ENCODE measurements at regions not wholly inside any gene's neighbourhood (a gene's known extent, or its start where the extent isn't known, plus 50 kb on each side); places are given as distances from the start of the nearest gene placed in this dataset.
"Not testable (repeated sequence)": the region's sequence is repeated elsewhere in the genome, so short reads cannot be mapped to it uniquely, and the experiment has no call there.

DNA sequence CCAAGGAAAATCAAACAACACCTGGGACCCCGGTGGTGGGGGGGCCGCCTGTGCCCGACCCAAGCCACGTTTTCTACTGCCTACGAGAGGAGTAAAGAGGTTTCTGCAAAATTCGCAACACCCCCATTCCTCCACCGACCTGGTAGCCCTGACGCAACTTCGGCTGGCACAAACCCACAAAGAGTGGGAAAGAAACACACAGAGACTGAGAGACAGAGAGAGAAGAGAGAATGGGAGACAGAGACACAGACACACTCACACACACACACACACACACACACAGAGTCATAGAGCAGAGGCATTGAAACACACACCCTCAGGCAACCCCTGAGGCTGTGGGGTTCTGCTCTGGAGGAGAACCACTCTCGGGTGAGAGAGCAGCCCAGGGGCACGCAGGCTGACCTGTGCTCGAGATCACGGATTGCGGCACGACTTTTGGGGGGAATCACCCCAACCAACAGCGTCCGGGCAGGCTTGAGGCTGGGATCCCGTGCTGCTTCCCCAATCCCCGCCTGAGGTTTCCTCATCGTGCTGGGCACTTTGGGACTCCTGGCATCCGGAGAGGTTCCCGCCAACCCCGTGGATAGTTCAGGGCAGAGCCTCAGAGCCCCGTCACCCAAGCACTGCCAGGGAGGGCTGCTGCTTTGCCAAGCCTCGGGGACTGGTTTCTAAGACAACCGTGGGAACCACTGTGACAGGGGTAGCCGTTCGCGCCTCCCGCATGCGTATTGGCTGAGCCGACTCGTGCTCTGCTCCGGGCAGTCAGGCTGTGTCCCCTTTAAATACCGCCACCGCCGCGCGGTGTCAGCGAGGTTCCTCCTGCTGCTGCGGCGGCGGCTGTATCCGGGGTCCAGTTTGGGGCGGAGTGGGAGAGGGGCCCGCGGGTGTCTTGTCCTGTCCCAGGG lies 682.4 kb upstream of the TPTE start:
- no peaks in the 10 kb centered on the region for H3K27me3 ChIP-seq (ENCODE audit: insufficient read depth, low read length)
- H3K9me2 ChIP-seq (ENCODE audit: insufficient read depth) = no peaks in the 10 kb centered on the region
- CTCF ChIA-PET = no interaction called here
- peaks cover 8 to 18% of the 10 kb centered on the region in 2 experiments; a peak in 2 of 4 replicates for H3K9me3 ChIP-seq (ENCODE audit: control insufficient read depth in 1 of 2, insufficient read depth in 1 of 2, low read depth in 1 of 2, low read length in 2 of 2)
- H3K79me2 ChIP-seq (ENCODE audit: insufficient read depth, low read length) = no peaks in the 10 kb centered on the region
- H3K9ac ChIP-seq (ENCODE audit: low read length) = no peak overlapping the region
- no peaks in the 10 kb centered on the region for H4K20me1 ChIP-seq (ENCODE audit: insufficient read depth)
- no peaks in the 10 kb centered on the region for H3K4me1 ChIP-seq (ENCODE audit: control insufficient read depth in 1 of 2, insufficient read depth in 2 of 2, low read length in 2 of 2)
- intact Hi-C loops (cut with micrococcal nuclease) = no loop called here
- no TSS peak for BruUV-seq (replicated peaks)
- H3K4me2 ChIP-seq (ENCODE audit: low read length) = no peak overlapping the region
- H3K36me3 ChIP-seq (ENCODE audit: control insufficient read depth in 1 of 2, insufficient read depth in 2 of 2, low read length in 2 of 2) = no peaks in the 10 kb centered on the region
- H3K4me3 ChIP-seq (replicated peaks in 1 of 2; ENCODE audit: low read depth in 1 of 2, low read length in 2 of 2) = no peak overlapping the region
- DNase-seq (ENCODE audit: low read depth, low spot score) (no peak), ATAC-seq (no peak)
- TF ChIP-seq CBX3 (IDR thresholded peaks at IDR 0.05; ENCODE audit: low read depth) (no peak), POLR2A (IDR thresholded peaks at IDR 0.05; ENCODE audit: borderline replicate concordance, extremely low read depth, insufficient read depth, insufficient read length) (no peak), MAX (IDR thresholded peaks at IDR 0.05) (no peak), ZBTB33 (IDR thresholded peaks at IDR 0.05; ENCODE audit: extremely low read depth, insufficient replicate concordance, low read length) (no peak), SIN3A (IDR thresholded peaks at IDR 0.05; ENCODE audit: low read depth) (no peak)
- TF ChIP-seq, protein P1, sequence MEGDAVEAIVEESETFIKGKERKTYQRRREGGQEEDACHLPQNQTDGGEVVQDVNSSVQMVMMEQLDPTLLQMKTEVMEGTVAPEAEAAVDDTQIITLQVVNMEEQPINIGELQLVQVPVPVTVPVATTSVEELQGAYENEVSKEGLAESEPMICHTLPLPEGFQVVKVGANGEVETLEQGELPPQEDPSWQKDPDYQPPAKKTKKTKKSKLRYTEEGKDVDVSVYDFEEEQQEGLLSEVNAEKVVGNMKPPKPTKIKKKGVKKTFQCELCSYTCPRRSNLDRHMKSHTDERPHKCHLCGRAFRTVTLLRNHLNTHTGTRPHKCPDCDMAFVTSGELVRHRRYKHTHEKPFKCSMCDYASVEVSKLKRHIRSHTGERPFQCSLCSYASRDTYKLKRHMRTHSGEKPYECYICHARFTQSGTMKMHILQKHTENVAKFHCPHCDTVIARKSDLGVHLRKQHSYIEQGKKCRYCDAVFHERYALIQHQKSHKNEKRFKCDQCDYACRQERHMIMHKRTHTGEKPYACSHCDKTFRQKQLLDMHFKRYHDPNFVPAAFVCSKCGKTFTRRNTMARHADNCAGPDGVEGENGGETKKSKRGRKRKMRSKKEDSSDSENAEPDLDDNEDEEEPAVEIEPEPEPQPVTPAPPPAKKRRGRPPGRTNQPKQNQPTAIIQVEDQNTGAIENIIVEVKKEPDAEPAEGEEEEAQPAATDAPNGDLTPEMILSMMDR (IDR thresholded peaks at IDR 0.05 in 2 of 3, conservative IDR thresholded peaks at IDR 0.05 in 1 of 3; ENCODE audit: borderline replicate concordance in 1 of 3, insufficient read depth in 1 of 3, low read depth in 2 of 3, low read length in 2 of 3) = no peak
- H3K27ac ChIP-seq (ENCODE audit: low read depth, low read length) = no peak overlapping the region
- POLR2A ChIA-PET = no interaction called here
- no peak overlapping the region for H2AFZ ChIP-seq (ENCODE audit: low read depth, low read length, poor library complexity, severe bottlenecking)
- RAD21 ChIA-PET (ENCODE audit: low non-redundant PET in 1 of 2, low total read pairs in 2 of 2, uncharacterized antibody in 2 of 2, unreplicated experiment in 2 of 2) = no interaction called here

- intact Hi-C loops (cut with micrococcal nuclease); H3K27ac ChIP-seq (ENCODE audit: low read depth, low read length); H3K4me1 ChIP-seq (ENCODE audit: control insufficient read depth in 1 of 2, insufficient read depth in 2 of 2, low read length in 2 of 2); H3K9ac ChIP-seq (ENCODE audit: low read length); H3K27me3 ChIP-seq (ENCODE audit: insufficient read depth, low read length); CTCF ChIA-PET; DNase-seq (ENCODE audit: low read depth, low spot score); POLR2A ChIA-PET; H3K4me2 ChIP-seq (ENCODE audit: low read length); H4K20me1 ChIP-seq (ENCODE audit: insufficient read depth); H3K36me3 ChIP-seq (ENCODE audit: control insufficient read depth in 1 of 2, insufficient read depth in 2 of 2, low read length in 2 of 2); H3K79me2 ChIP-seq (ENCODE audit: insufficient read depth, low read length); H3K4me3 ChIP-seq (replicated peaks in 1 of 2; ENCODE audit: low read depth in 1 of 2, low read length in 2 of 2); RAD21 ChIA-PET (ENCODE audit: low non-redundant PET in 1 of 2, low total read pairs in 2 of 2, uncharacterized antibody in 2 of 2, unreplicated experiment in 2 of 2); H3K9me2 ChIP-seq (ENCODE audit: insufficient read depth); ATAC-seq; H2AFZ ChIP-seq (ENCODE audit: low read depth, low read length, poor library complexity, severe bottlenecking); BruUV-seq (replicated peaks): not testable (repeated sequence)
- H3K9me3 ChIP-seq (ENCODE audit: control insufficient read depth in 1 of 2, insufficient read depth in 1 of 2, low read depth in 1 of 2, low read length in 2 of 2) = peaks cover 7 to 28% of the 10 kb centered on the region in 2 experiments; a peak in 2 of 4 replicates
These were observed 677.3 kb upstream of the TPTE start for GRCh38 chr21:9844106-9844505.

DNA sequence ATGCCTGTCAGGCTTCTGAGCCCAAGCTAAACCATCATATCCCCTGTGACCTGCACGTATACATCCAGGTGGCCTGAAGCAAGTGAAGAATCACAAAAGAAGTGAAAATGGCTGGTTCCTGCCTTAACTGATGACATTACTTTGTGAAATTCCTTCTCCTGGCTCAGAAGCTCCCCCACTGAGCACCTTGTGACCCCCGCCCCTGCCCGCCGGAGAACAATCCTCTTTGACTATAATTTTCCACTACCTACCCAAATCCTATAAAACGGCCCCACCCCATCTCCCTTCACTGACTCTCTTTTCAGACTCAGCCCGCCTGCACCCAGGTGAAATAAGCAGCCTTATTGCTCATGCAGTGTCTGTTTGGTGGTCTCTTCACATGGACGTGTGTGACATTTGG lies 673.9 kb upstream of the TPTE start:
- CTCF ChIA-PET = not testable (repeated sequence)
- peaks cover 10 to 28% of the 10 kb centered on the region in 2 experiments; a peak in 2 of 4 replicates for H3K9me3 ChIP-seq (ENCODE audit: control insufficient read depth in 1 of 2, insufficient read depth in 1 of 2, low read depth in 1 of 2, low read length in 2 of 2)

More for the DNA sequence above, 673.9 kb upstream of the TPTE start:
- DNase-seq (ENCODE audit: low read depth, low spot score); RAD21 ChIA-PET (ENCODE audit: low non-redundant PET in 1 of 2, low total read pairs in 2 of 2, uncharacterized antibody in 2 of 2, unreplicated experiment in 2 of 2); H3K9me2 ChIP-seq (ENCODE audit: insufficient read depth); intact Hi-C loops (cut with micrococcal nuclease); H4K20me1 ChIP-seq (ENCODE audit: insufficient read depth); H3K36me3 ChIP-seq (ENCODE audit: control insufficient read depth in 1 of 2, insufficient read depth in 2 of 2, low read length in 2 of 2); H3K27ac ChIP-seq (ENCODE audit: low read depth, low read length); BruUV-seq (replicated peaks); H3K79me2 ChIP-seq (ENCODE audit: insufficient read depth, low read length); H3K9ac ChIP-seq (ENCODE audit: low read length); ATAC-seq; H2AFZ ChIP-seq (ENCODE audit: low read depth, low read length, poor library complexity, severe bottlenecking); H3K4me3 ChIP-seq (replicated peaks in 1 of 2; ENCODE audit: low read depth in 1 of 2, low read length in 2 of 2); H3K27me3 ChIP-seq (ENCODE audit: insufficient read depth, low read length); H3K4me1 ChIP-seq (ENCODE audit: control insufficient read depth in 1 of 2, insufficient read depth in 2 of 2, low read length in 2 of 2); H3K4me2 ChIP-seq (ENCODE audit: low read length); POLR2A ChIA-PET: not testable (repeated sequence)

Measured in HCT116 (cell line).